ENCODE measurements at regions not wholly inside any gene's neighbourhood (a gene's known extent, or its start where the extent isn't known, plus 50 kb on each side); places are given as distances from the start of the nearest gene placed in this dataset.

- DNase-seq (ENCODE audit: low read depth in 3 of 3, low spot score in 1 of 3), result no peak
Measured at GRCh38 chr5:136811551-136811950, 446.2 kb upstream of the TRPC7 start.

DNA sequence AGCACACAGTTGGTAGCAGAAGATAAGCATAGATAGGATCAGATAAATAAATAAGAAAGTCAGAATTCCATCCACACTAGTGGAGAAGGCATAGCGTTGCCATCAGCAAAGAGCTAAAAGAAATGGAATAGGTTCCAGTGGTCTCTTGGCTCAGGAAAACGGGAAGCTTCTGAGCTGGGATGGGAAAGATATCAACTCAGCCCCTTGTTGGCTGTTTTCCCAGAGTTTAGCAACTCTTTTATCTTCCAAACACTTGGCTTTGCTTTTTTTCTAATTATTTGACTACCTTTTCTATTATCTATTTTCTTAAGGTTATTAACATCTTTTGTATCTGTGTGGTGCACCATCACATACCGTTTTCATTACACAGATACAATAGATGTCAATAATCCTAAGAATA, 445.7 kb upstream of the TRPC7 start:
- DNase-seq (ENCODE audit: low read depth in 3 of 3, low spot score in 1 of 3), result no peak

DNA sequence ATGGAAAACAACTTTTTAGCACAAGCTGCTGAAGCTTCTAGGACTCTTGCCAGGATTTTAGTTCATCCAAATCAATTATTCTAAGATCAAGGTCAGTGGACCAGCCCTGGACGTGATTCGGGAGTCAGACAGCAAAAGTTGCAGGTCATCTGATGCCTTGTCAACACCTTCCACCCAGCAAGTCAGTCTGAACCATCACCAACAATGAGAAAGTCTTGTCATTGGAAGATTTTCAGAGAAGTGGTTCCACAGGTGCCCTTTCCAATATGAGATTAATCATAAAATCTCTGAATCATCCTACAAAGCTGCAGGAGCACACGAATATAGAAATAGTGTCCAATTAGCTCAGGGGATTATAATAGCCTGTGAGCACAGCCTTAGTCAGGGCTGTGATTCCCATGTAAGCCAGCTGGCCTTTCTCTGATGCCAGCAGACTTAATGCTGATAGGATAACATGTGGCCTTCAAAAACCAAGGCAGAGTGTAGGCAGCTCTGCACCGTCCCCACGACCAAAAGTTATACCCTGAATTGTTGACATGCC, 445.0 kb upstream of the TRPC7 start:
- DNase-seq (ENCODE audit: low read depth in 3 of 3, low spot score in 1 of 3), result no peak

DNA sequence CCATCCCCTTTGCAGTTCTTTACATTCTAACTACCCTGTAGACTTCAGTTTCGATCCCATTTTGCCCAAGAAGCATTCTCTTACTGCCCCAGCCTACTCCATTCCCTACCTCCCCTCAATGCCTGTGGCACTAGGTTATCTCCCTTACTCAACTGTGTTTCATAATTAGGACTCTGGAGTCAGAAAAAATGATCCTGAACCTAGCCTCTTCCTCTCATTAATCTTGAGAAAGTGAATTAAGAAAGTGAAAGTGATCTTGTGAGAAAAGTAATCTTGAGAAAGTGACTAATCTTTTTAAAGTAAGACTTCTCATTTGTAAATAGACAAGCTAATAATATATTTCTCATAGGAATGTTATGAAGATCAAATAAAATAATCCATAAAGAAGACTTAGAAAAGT, 444.0 kb upstream of the TRPC7 start:
- no peak for DNase-seq (ENCODE audit: low read depth in 3 of 3, low spot score in 1 of 3)

- no peak for DNase-seq (ENCODE audit: low read depth in 3 of 3, low spot score in 1 of 3)
Measured at GRCh38 chr5:136808756-136809155, 443.4 kb upstream of the TRPC7 start.

DNA sequence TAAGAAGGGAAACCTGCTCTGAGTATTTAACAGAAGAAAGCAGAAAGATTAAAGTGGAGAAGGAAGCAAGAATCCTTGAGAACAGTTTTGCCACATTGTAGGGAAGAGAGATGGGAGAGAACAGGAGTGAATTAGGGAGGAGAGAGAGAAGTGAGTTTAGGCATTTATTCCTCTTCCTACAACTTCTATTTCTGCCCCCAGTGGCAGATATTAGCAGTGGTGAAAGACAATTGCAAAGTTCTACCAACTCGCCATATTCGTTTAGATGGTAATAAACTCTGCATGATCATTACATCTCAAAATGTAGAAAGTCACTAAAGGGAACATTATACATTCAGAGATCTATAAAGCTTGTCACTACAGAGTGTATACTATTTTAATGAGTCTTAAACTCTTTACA, 440.1 kb upstream of the TRPC7 start:
- no peak for DNase-seq (ENCODE audit: low read depth in 3 of 3, low spot score in 1 of 3)

- DNase-seq (ENCODE audit: low read depth in 3 of 3, low spot score in 1 of 3), result no peak
Measured at GRCh38 chr5:136802383-136802782, 437.0 kb upstream of the TRPC7 start.

- DNase-seq (ENCODE audit: low read depth in 3 of 3, low spot score in 1 of 3), result no peak
Measured at GRCh38 chr5:136799806-136800372, 434.5 kb upstream of the TRPC7 start.

DNA sequence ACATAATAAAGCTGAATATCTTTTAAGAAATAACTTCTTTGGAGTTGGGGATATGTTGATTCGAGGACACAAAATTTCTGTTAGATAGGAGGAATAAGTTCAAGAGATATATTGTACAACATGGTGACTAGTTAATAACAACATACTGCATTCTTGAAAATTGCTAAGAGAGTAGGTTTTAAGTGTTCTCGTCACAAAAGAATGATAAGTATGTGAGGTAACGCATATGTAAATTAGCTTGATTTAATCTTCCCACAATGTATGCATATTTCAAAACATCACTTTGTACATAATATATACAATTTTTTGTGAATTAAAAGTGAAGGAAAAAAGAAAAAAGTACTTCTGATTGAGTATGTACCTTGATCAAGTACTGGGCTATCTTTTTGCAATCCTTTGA, 428.0 kb upstream of the TRPC7 start:
- no peak for DNase-seq (ENCODE audit: low read depth in 3 of 3, low spot score in 1 of 3)

DNA sequence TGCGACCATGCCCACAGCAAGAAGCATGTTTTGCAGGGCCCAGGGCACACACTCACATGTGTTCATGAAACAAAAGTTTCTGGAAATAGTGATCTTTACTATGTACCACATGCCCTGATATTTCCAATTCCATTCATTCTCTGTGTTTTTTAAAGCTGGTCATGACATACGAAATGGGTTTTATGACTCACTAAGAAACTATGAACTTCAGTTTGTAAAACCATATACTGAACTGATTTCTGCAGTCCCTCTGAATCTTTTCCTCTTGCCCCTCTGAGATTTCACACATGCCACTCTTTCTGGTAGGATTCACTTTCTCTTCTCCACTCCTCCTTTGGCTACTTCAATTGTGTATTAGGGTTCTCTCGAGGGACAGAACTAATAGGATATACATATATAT, 416.1 kb upstream of the TRPC7 start:
- DNase-seq (ENCODE audit: low read depth in 3 of 3, low spot score in 1 of 3), result no peak

DNA sequence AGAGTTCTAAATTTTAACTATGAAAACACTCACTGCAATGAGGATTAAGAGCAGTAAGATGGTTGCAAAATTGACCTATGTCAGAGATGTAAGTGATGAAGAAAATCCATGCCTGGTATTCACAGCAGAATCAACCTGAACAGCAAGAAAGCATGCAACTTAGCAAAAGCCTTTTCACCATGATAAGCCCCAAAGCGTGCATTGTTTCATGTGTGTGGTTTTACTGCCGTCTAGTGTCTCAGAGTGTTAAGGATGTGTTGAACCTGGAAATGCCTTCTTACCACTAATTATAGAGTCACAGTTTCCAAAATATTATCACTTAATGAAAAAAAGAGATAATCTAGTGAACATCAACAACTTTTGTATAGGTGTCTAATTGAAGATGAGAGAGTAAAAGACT, 415.2 kb upstream of the TRPC7 start:
- DNase-seq (ENCODE audit: low read depth in 3 of 3, low spot score in 1 of 3), result no peak

DNA sequence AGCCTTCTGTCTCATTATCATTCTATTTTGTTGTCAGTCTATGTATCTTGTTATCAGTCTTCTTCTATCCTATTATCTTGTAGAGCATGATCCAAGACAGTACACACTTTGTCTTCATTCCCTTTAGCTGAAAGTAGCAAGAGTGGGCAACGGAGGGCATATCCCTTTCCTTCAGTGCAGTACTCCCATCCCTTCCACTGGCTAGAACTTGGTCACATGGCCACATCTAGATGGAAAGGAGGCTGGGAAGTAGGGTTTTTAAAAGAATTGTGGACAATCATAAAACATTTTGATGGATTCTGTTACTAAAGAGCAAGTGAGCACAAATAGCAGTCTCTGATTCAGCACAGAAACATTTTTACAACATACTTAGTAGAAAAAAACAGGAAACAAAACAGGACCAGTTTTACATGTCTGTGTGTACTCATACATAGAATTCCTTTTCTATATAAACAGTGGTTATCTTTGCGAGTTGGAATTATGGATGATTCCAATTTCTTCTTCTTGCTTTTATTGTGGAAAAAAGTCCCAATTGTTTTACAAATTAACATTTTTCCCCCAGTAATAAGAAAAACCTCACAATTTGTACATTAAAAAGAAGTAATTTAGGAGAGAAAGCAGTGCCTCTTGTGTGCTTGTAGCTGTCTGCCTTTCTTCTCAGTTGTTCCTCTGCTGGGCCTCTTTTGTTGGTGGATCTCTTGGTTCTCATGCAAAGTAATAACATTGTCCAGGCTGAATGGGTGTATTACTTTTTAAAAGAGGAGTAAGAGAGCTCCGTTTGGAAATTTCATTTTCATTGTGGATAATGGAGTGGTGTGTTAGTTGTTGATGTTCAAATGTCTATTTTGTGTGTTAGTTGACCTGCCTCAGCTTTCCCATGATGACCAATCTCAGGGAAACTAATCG, 410.9 kb upstream of the TRPC7 start:
- DNase-seq (ENCODE audit: low read depth in 3 of 3, low spot score in 1 of 3), result no peak

GRCh38 chr5:136772491-136772890, 407.1 kb upstream of the TRPC7 start:
- no peak for DNase-seq (ENCODE audit: low read depth in 3 of 3, low spot score in 1 of 3)

DNA sequence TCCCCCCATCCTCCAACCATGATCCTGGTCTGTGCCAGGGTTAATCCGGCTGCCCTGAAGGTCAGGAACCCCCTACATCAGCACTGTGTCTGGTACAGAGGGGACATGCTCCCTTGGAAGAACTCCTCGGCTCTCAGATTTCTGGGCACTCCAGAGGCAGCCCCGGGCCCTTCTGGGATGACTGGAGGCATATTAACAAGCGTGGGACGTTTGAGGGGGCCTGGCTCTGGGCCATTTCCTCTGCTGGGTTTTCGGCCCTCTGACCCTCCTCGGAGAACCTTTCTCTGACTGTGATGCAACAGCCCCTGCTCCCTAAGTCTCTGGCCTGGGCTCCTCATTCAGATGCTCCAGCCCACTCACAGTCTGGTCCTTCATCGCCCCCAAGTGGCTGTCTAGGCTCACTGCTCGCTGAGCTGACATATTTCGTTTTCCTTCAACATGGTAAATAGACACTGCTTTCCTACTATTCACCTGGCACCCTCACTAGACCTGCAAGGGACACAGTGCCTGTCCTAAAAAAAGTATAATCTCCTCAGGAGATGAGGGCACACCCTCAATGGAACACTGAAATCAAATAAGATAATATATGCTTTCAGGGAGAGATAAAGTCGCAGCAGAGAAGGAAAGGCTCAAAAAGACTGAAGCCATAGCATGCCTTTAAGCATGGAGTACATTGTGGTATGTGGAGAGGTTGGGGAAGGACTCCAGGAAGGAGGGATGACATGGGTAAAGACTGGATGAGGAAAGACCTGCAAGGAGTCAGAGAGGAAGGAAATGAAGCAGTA, 404.7 kb upstream of the TRPC7 start:
- DNase-seq (ENCODE audit: low read depth in 3 of 3, low spot score in 1 of 3), result no peak

- DNase-seq (ENCODE audit: low read depth in 3 of 3, low spot score in 1 of 3), result no peak
Measured at GRCh38 chr5:136769093-136769492, 403.7 kb upstream of the TRPC7 start.

GRCh38 chr5:136768457-136768856, 403.1 kb upstream of the TRPC7 start:
- no peak for DNase-seq (ENCODE audit: low read depth in 3 of 3, low spot score in 1 of 3)

DNA sequence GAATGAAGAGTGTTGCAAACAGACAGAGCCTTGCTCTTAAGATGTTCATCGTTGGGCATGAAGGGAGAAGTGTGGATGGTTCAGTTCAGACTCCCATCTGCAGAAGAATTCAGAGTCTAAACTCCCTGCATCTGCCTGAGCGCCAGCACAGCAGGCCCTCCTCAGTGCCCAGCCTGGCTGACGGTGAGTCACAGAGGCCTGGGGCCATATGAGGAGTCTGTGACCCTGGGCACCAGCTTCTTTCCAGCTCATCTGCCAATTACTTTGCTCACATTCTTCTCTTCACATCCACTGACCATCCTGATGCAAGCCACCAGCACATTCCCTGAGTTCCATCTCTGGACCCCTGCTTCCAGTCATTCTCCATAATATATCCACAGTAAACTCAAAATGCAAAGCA, 401.1 kb upstream of the TRPC7 start:
- no peak for DNase-seq (ENCODE audit: low read depth in 3 of 3, low spot score in 1 of 3)

GRCh38 chr5:136764601-136765000, 399.3 kb upstream of the TRPC7 start:
- no peak for DNase-seq (ENCODE audit: low read depth in 3 of 3, low spot score in 1 of 3)

DNA sequence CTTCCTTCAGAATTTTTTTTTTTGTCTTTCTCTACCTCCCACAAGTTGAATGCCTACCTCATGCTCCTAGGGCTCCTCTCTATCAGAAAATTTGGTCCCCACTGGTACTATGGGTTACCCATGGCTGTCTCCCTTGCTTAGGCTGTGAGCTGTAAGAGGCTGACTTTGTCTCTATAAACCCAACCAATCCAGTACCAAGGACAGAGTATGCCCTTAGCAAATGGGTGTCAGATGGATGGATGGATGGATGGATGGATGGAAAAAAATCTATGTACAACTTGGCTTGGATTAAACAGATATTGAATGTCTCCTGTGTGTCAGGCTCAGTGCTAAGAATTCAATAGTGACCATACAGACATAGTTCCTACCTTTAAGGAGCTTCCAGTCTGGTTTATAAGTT, 398.2 kb upstream of the TRPC7 start:
- no peak for DNase-seq (ENCODE audit: low read depth in 3 of 3, low spot score in 1 of 3)

GRCh38 chr5:136754216-136754615, 388.9 kb upstream of the TRPC7 start:
- no peak for DNase-seq (ENCODE audit: low read depth in 3 of 3, low spot score in 1 of 3)

- no peak for DNase-seq (ENCODE audit: low read depth in 3 of 3, low spot score in 1 of 3)
Measured at GRCh38 chr5:136750224-136750862, 385.0 kb upstream of the TRPC7 start.

All from stimulated activated CD4-positive, alpha-beta T cell treated with anti-CD3 and anti-CD28 coated beads, TNF-alpha, amount 100 ng/mL, for 1 hour (primary cell).